IMR-90 (cell line): ENCODE measurements at regions not wholly inside any gene's neighbourhood (a gene's known extent, or its start where the extent isn't known, plus 50 kb on each side); places are given as distances from the start of the nearest gene placed in this dataset.

Experiments used
- ATAC-seq: fragments of 200-7000 bp; cut with Tn5 transposase; 2 replicates; pipeline ENCODE4 v1.9.1; 2020; ENCODE audit warnings: low read depth, mild to moderate bottlenecking, moderate library complexity
- BruUV-seq: library from RNA; stranded (reverse); fragments of 400-500 nt; replicated peaks from 2 replicates; lab custom pipeline; 2021; lab: Mats Ljungman, UMichigan
- CTCF ChIA-PET: fragments of 300-600 bp; formaldehyde crosslinking; extraction: SDS; loops from one replicate; lab custom pipeline; 2021; ENCODE audit warnings: antibody characterized with exemption; lab: Yijun Ruan, JAX
- POLR2A ChIA-PET: fragments of 300-600 bp; sonication (Branson Sonifier 250); formaldehyde crosslinking; loops from one replicate; lab custom pipeline; 2022; ENCODE audit warnings: antibody characterized with exemption; ENCODE audit not compliant: unreplicated experiment; lab: Charles Lee
- DNase-seq: peaks from one replicate; pipeline ENCODE4 v3.0.0; 2013
- H2AFZ ChIP-seq: replicated peaks from 2 replicates; pipeline ENCODE3; 2013; ENCODE audit warnings: low read length, mild to moderate bottlenecking; ENCODE audit not compliant: poor library complexity
- H2AK5ac ChIP-seq: 2 replicates; pipeline ENCODE4 v1.6.1; 2013; ENCODE audit warnings: low read depth, low read length, inconsistent platforms
- H2AK9ac ChIP-seq: replicated peaks from 2 replicates; pipeline ENCODE3; 2013; ENCODE audit warnings: mild to moderate bottlenecking, low read depth, low read length, moderate library complexity; ENCODE audit not compliant: poor library complexity
- H2BK120ac ChIP-seq: 2 replicates; pipeline ENCODE4 v1.6.1; 2013; ENCODE audit warnings: low read depth, low read length, inconsistent platforms
- H2BK15ac ChIP-seq: 3 replicates; pipeline ENCODE4 v1.6.1; 2013; ENCODE audit warnings: low read depth, low read length, inconsistent platforms
- H2BK20ac ChIP-seq: 2 replicates; pipeline ENCODE4 v1.6.1; 2013; ENCODE audit warnings: low read depth, mild to moderate bottlenecking, inconsistent platforms, low read length, moderate library complexity
- H2BK5ac ChIP-seq: 2 replicates; pipeline ENCODE4 v1.6.1; 2013; ENCODE audit warnings: mild to moderate bottlenecking, low read depth, low read length, inconsistent platforms; ENCODE audit not compliant: poor library complexity, severe bottlenecking
- H3K14ac ChIP-seq: replicated peaks from 2 replicates; pipeline ENCODE4 v1.6.1; 2013; ENCODE audit warnings: low read depth, low read length, inconsistent platforms
- H3K18ac ChIP-seq: 2 replicates; pipeline ENCODE4 v1.6.1; 2013; ENCODE audit warnings: low read depth, low read length, control low read depth
- H3K23ac ChIP-seq: 2 replicates; pipeline ENCODE4 v1.6.1; 2013; ENCODE audit warnings: low read depth, low read length, inconsistent platforms
- H3K27ac ChIP-seq: 2 replicates; pipeline ENCODE4 v1.5.1; 2013; ENCODE audit warnings: mild to moderate bottlenecking, control low read depth, low read length; ENCODE audit not compliant: insufficient read depth
- H3K27me3 ChIP-seq: 2 replicates; pipeline ENCODE4 v1.6.1; 2013; ENCODE audit warnings: low read length; ENCODE audit not compliant: control insufficient read depth, insufficient read depth
- H3K36me3 ChIP-seq: 2 replicates; pipeline ENCODE4 v1.6.1; 2013; ENCODE audit warnings: low read length, mixed read lengths; ENCODE audit not compliant: control insufficient read depth, insufficient read depth
- H3K4ac ChIP-seq: 2 replicates; pipeline ENCODE4 v1.6.1; 2013; ENCODE audit warnings: low read depth, low read length, inconsistent platforms
- H3K4me1 ChIP-seq: 2 replicates; pipeline ENCODE4 v1.6.1; 2013; ENCODE audit warnings: low read length, mixed read lengths; ENCODE audit not compliant: control insufficient read depth, insufficient read depth
- H3K4me2 ChIP-seq: 2 replicates; pipeline ENCODE4 v1.6.1; 2013; ENCODE audit warnings: low read depth, mild to moderate bottlenecking, control low read depth, low read length, moderate library complexity
- H3K4me3 ChIP-seq: 2 replicates; pipeline ENCODE4 v1.5.1; 2013; ENCODE audit warnings: low read depth, mild to moderate bottlenecking, control low read depth, low read length, moderate library complexity; ENCODE audit not compliant: insufficient read depth
- H3K56ac ChIP-seq: 2 replicates; pipeline ENCODE4 v1.6.1; 2013; ENCODE audit warnings: low read length, inconsistent platforms; ENCODE audit not compliant: insufficient read depth; ENCODE audit errors: extremely low read depth
- H3K79me1 ChIP-seq, 2 experiments: 2 replicates each; pipeline ENCODE4 v1.6.1; 2013; ENCODE audit warnings: low read length in 2 of 2, inconsistent platforms in 1 of 2, low read depth in 1 of 2
- H3K9ac ChIP-seq: 2 replicates; pipeline ENCODE4 v1.6.1; 2013; ENCODE audit warnings: low read depth, low read length, control low read depth
- H3K9me1 ChIP-seq: 2 replicates; pipeline ENCODE4 v1.6.1; 2013; ENCODE audit warnings: low read length, inconsistent platforms; ENCODE audit not compliant: insufficient read depth
- H3K9me3 ChIP-seq: 2 replicates; pipeline ENCODE4 v1.6.1; 2013; ENCODE audit warnings: low read length; ENCODE audit not compliant: control insufficient read depth, insufficient read depth
- H4K20me1 ChIP-seq: 2 replicates; pipeline ENCODE4 v1.6.1; 2013; ENCODE audit warnings: low read length, inconsistent platforms; ENCODE audit not compliant: insufficient read depth
- H4K5ac ChIP-seq: 2 replicates; pipeline ENCODE4 v1.6.1; 2013; ENCODE audit warnings: mild to moderate bottlenecking, low read depth, low read length, control low read depth
- H4K8ac ChIP-seq, 2 experiments: 2 replicates each; pipeline ENCODE4 v1.6.1; 2013; ENCODE audit warnings: low read depth in 2 of 2, low read length in 2 of 2, control low read depth in 1 of 2, inconsistent platforms in 1 of 2
- H4K91ac ChIP-seq: 2 replicates; pipeline ENCODE4 v1.6.1; 2013; ENCODE audit warnings: low read depth, low read length, inconsistent platforms; ENCODE audit not compliant: insufficient read depth
- BHLHE40 ChIP-seq: fragments of 150-350 bp; IDR thresholded peaks from 2 replicates; pipeline ENCODE4 v1.6.1; 2016; ENCODE audit warnings: mild to moderate bottlenecking, low read depth, low read length
- CEBPB ChIP-seq: IDR thresholded peaks from 2 replicates; pipeline ENCODE4 v1.6.1; 2012; ENCODE audit warnings: low read depth, low read length, improper control_type of control experiment
- CTCF ChIP-seq: conservative IDR thresholded peaks from 2 replicates; pipeline ENCODE4 v1.5.1; 2012; ENCODE audit warnings: mild to moderate bottlenecking, low read depth, low read length, improper control_type of control experiment
- ELK1 ChIP-seq: fragments of 150-350 bp; IDR thresholded peaks from 2 replicates; pipeline ENCODE4 v1.6.1; 2016; ENCODE audit warnings: low read depth, mild to moderate bottlenecking, low read length, moderate library complexity, borderline replicate concordance
- FOS ChIP-seq: fragments of 150-350 bp; IDR thresholded peaks from 2 replicates; pipeline ENCODE4 v1.6.1; 2016; ENCODE audit warnings: low read depth, low read length
- NFE2L2 ChIP-seq: fragments of 150-350 bp; IDR thresholded peaks from 2 replicates; pipeline ENCODE4 v1.6.1; 2016; ENCODE audit warnings: low read depth, mild to moderate bottlenecking, low read length
- RFX5 ChIP-seq: IDR thresholded peaks from 2 replicates; pipeline ENCODE4 v1.8.0; 2012; ENCODE audit warnings: low read depth, mild to moderate bottlenecking, low read length, moderate library complexity
- WGBS, 2 experiments: methylation state at CpG; one replicate each; pipeline versions ENCODE4 v1.1.5 to v1.1.7; 2013; ENCODE audit warnings: missing lambda C conversion rate in 2 of 2; ENCODE audit not compliant: insufficient read length in 1 of 2; ENCODE audit errors: extremely low coverage in 2 of 2; 5-methylcytosine and 5-hydroxymethylcytosine counted together
- dilution Hi-C: fragments of 300-500 bp; cut with HindIII; formaldehyde crosslinking; loops from one replicate; pipeline ENCODE4 v1.14.3; 2018; ENCODE audit warnings: low sequenced_read_pairs; ENCODE audit not compliant: unreplicated experiment
- in situ Hi-C: fragments of 300-500 bp; cut with MboI; formaldehyde crosslinking; loops from 3 replicates; pipeline ENCODE4 v1.14.3; 2019; ENCODE audit warnings: low sequenced_read_pairs, inconsistent platforms, mixed read lengths
- intact Hi-C: fragments of 100-400 bp; cut with micrococcal nuclease; formaldehyde crosslinking; loops from 2 replicates; pipeline ENCODE4 v1.10.0; 2022

GRCh38 chr16:26649381-26650045 is 417.2 kb upstream of the C16orf82 start:
- H4K5ac ChIP-seq = no peak overlapping the region
- no peaks in the 10 kb centered on the region for H3K79me1 ChIP-seq
- in situ Hi-C loops (no loop called here), intact Hi-C loops (no loop called here), dilution Hi-C loops (no loop called here)
- no peak overlapping the region for H4K91ac ChIP-seq
- TF ChIP-seq FOS (no peak), CEBPB (no peak), BHLHE40 (no peak), RFX5 (no peak), NFE2L2 (no peak), ELK1 (no peak), CTCF (no peak)
- no peak overlapping the region for H3K4me3 ChIP-seq
- no TSS peak for BruUV-seq
- CTCF ChIA-PET = no interaction called here
- no peak overlapping the region for H3K23ac ChIP-seq
- H2BK5ac ChIP-seq = no peak overlapping the region
- H2BK120ac ChIP-seq = no peak overlapping the region
- H2BK20ac ChIP-seq = no peak overlapping the region
- no peak overlapping the region for H2AK5ac ChIP-seq
- POLR2A ChIA-PET = no interaction called here
- no peaks in the 10 kb centered on the region for H3K36me3 ChIP-seq
- H3K9ac ChIP-seq = no peak overlapping the region
- no peak overlapping the region for H2AK9ac ChIP-seq
- H3K14ac ChIP-seq = no peak overlapping the region
- H2BK15ac ChIP-seq = no peak overlapping the region
- H4K8ac ChIP-seq = no peak overlapping the region
- H3K56ac ChIP-seq = no peak overlapping the region
- no peaks in the 10 kb centered on the region for H3K9me1 ChIP-seq
- no peaks in the 10 kb centered on the region for H3K27me3 ChIP-seq
- no peak overlapping the region for H3K4ac ChIP-seq
- H4K20me1 ChIP-seq = no peaks in the 10 kb centered on the region
- H3K27ac ChIP-seq = no peak overlapping the region
- H3K4me1 ChIP-seq = no peaks in the 10 kb centered on the region
- H3K18ac ChIP-seq = no peak overlapping the region
- DNase-seq (no peak), ATAC-seq (no peak)
- peaks cover 4% of the 10 kb centered on the region; the same call in 1 of the 2 replicates for H3K9me3 ChIP-seq
- no peak overlapping the region for H2AFZ ChIP-seq
- no peak overlapping the region for H3K4me2 ChIP-seq
- no CpG with 5 or more reads among the region's 5 CpGs for WGBS, 2 experiments
